DOHH2 (cell line): ENCODE measurements at regions not wholly inside any gene's neighbourhood (a gene's known extent, or its start where the extent isn't known, plus 50 kb on each side); places are given as distances from the start of the nearest gene placed in this dataset.

Source experiments
- H3F3A ChIP-seq: fragments of 200-600 bp; sonication (generic), shearing (Covaris generic); 2 replicates; pipeline ENCODE4 v1.6.0; 2016; ENCODE audit warnings: antibody characterized with exemption, mild to moderate bottlenecking; ENCODE audit not compliant: control insufficient read depth, insufficient read depth
- H3K27ac ChIP-seq: fragments of 200-600 bp; sonication (generic); 2 replicates; pipeline ENCODE4 v1.5.1; 2014; ENCODE audit warnings: low read depth, mild to moderate bottlenecking, low read length, moderate library complexity
- H3K27me3 ChIP-seq: fragments of 200-600 bp; sonication (generic); 2 replicates; pipeline ENCODE4 v1.6.1; 2014; ENCODE audit warnings: mild to moderate bottlenecking, low read length, mixed read lengths; ENCODE audit not compliant: control insufficient read depth
- H3K36me3 ChIP-seq: fragments of 200-600 bp; sonication (generic); 2 replicates; pipeline ENCODE4 v1.6.1; 2014; ENCODE audit warnings: mild to moderate bottlenecking, low read length, moderate library complexity, mixed read lengths; ENCODE audit not compliant: control insufficient read depth
- H3K4me1 ChIP-seq: fragments of 200-600 bp; sonication (generic); 2 replicates; pipeline ENCODE4 v1.6.1; 2014; ENCODE audit warnings: mild to moderate bottlenecking, low read length, mixed read lengths; ENCODE audit not compliant: control insufficient read depth
- H3K4me2 ChIP-seq: fragments of 200-600 bp; sonication (generic); 2 replicates; pipeline ENCODE4 v1.6.0; 2014; ENCODE audit warnings: mild to moderate bottlenecking, low read length, moderate library complexity
- H3K4me3 ChIP-seq: fragments of 200-600 bp; sonication (generic); 2 replicates; pipeline ENCODE4 v1.5.1; 2014; ENCODE audit warnings: mild to moderate bottlenecking, low read length, mixed read lengths
- H3K79me2 ChIP-seq: fragments of 200-600 bp; sonication (generic); 2 replicates; pipeline ENCODE4 v1.6.1; 2014; ENCODE audit warnings: mild to moderate bottlenecking, low read length, mixed read lengths; ENCODE audit not compliant: control insufficient read depth
- H3K9me2 ChIP-seq: fragments of 200-600 bp; sonication (generic); replicated peaks from 2 replicates; pipeline ENCODE4 v1.6.1; 2014; ENCODE audit warnings: mild to moderate bottlenecking, low read length, mixed read lengths; ENCODE audit not compliant: control insufficient read depth
- H3K9me3 ChIP-seq: fragments of 200-600 bp; sonication (generic); 2 replicates; pipeline ENCODE4 v1.6.1; 2014; ENCODE audit warnings: antibody characterized with exemption, low read length, mixed read lengths; ENCODE audit not compliant: control insufficient read depth, insufficient read depth
- H4K20me1 ChIP-seq: fragments of 200-600 bp; sonication (generic); 2 replicates; pipeline ENCODE4 v1.6.0; 2014; ENCODE audit warnings: low read depth, mild to moderate bottlenecking, antibody characterized with exemption, low read length, moderate library complexity; ENCODE audit not compliant: control insufficient read depth, insufficient read depth
- EZH2phosphoT487 ChIP-seq: fragments of 200-600 bp; sonication (generic); IDR thresholded peaks from 2 replicates; pipeline ENCODE4 v1.6.1; 2017; ENCODE audit warnings: borderline replicate concordance, mild to moderate bottlenecking, antibody characterized with exemption, low read length, moderate library complexity, mixed read lengths
- TF ChIP-seq, protein P1 (sequence below): fragments of 200-600 bp; sonication (generic); IDR thresholded peaks from one replicate; pipeline ENCODE4 v1.5.1; 2014; ENCODE audit warnings: antibody characterized with exemption, mild to moderate bottlenecking, low read depth, low read length; ENCODE audit not compliant: poor library complexity, severe bottlenecking

DNA sequence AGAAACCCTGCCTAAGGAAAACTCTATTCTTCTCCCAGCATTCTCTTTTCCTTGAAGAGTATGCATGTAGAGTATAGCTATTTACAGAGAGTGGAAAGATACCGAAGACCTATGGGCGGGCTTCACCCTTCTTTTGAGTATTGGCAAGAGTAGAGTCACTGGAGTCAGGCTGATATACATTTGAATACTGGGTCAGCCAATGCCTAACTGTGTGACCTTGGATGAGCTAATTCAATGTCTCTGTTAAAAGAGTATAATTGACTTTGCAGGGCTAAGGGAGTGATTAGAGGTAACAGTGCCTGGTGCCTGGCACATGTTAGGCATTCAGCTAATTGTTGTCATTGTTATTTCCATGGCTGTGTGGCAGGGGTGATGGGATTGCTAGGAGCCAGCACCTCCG is 75.6 kb downstream of the TUSC7 start:
- H3K79me2 ChIP-seq, result no peaks in the 10 kb centered on the region
- TF ChIP-seq, protein P1, sequence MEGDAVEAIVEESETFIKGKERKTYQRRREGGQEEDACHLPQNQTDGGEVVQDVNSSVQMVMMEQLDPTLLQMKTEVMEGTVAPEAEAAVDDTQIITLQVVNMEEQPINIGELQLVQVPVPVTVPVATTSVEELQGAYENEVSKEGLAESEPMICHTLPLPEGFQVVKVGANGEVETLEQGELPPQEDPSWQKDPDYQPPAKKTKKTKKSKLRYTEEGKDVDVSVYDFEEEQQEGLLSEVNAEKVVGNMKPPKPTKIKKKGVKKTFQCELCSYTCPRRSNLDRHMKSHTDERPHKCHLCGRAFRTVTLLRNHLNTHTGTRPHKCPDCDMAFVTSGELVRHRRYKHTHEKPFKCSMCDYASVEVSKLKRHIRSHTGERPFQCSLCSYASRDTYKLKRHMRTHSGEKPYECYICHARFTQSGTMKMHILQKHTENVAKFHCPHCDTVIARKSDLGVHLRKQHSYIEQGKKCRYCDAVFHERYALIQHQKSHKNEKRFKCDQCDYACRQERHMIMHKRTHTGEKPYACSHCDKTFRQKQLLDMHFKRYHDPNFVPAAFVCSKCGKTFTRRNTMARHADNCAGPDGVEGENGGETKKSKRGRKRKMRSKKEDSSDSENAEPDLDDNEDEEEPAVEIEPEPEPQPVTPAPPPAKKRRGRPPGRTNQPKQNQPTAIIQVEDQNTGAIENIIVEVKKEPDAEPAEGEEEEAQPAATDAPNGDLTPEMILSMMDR, result no peak
- TF ChIP-seq EZH2phosphoT487, result no peak
- H3K9me2 ChIP-seq, result no peaks in the 10 kb centered on the region
- H3K4me1 ChIP-seq, result no peaks in the 10 kb centered on the region
- no peak overlapping the region for H3K4me3 ChIP-seq
- no peak overlapping the region for H3K27ac ChIP-seq
- no peaks in the 10 kb centered on the region for H3K36me3 ChIP-seq
- H3K27me3 ChIP-seq, result no peaks in the 10 kb centered on the region
- no peaks in the 10 kb centered on the region for H3F3A ChIP-seq
- H3K9me3 ChIP-seq, result no peaks in the 10 kb centered on the region
- H3K4me2 ChIP-seq, result no peak overlapping the region
- H4K20me1 ChIP-seq, result no peaks in the 10 kb centered on the region

DNA sequence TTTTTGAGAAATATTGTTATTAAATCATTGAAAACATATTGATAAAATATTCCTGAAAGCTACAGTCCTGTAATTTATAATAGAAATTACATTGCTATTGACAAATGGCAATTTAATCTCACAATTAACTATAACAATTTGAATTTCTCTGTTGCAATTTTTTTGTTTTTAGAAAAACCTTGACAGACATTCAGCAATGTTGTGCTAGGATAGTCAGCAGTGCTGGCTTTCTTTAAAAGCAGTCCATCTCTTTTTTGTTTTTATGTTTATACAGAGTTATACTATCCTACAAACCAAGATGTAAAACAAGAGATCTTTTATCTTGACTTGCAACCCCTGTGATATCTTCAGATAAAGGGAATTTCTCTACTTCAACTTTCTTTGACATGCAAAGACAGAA is 93.1 kb downstream of the TUSC7 start:
- H3K9me2 ChIP-seq, result no peaks in the 10 kb centered on the region
- no peaks in the 10 kb centered on the region for H3K9me3 ChIP-seq
- no peaks in the 10 kb centered on the region for H3F3A ChIP-seq
- H3K36me3 ChIP-seq, result no peaks in the 10 kb centered on the region
- H3K79me2 ChIP-seq, result no peaks in the 10 kb centered on the region
- no peak for TF ChIP-seq EZH2phosphoT487
- TF ChIP-seq, protein P1, result no peak
- H3K4me1 ChIP-seq, result no peaks in the 10 kb centered on the region
- H3K4me3 ChIP-seq, result no peak overlapping the region
- no peak overlapping the region for H3K4me2 ChIP-seq
- H3K27me3 ChIP-seq, result no peaks in the 10 kb centered on the region
- no peaks in the 10 kb centered on the region for H4K20me1 ChIP-seq
- H3K27ac ChIP-seq, result no peak overlapping the region

DNA sequence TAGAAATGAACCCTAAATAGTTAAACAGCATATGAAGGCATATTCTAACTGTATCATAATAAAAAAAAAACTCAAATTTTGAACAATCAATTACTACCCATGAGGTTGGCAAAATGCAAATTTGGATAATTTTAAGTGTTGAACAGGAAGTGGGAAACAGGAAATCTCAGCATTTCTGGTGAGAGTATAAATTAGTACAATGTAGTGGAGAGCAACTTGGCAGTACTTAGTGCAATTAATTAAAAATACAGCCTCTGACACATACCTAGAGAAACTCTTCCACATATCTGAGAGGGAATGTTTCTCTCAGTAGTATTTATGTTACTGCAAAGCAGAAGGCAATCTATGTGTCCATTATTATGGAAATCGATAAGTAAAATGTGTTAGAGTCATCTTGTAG is 96.8 kb downstream of the TUSC7 start:
- Histone ChIP-seq H3K27me3 (no peaks in the 10 kb centered on the region), H3K9me3 (peaks cover 2% of the 10 kb centered on the region; the same call in 1 of the 2 replicates), H3K27ac (no peak overlapping the region), H3K4me3 (no peak overlapping the region), H3K4me2 (no peak overlapping the region), H3K9me2 (no peaks in the 10 kb centered on the region), H3F3A (no peaks in the 10 kb centered on the region), H3K36me3 (no peaks in the 10 kb centered on the region), H3K4me1 (no peaks in the 10 kb centered on the region), H3K79me2 (no peaks in the 10 kb centered on the region), H4K20me1 (no peaks in the 10 kb centered on the region)
- no peak for TF ChIP-seq EZH2phosphoT487
- TF ChIP-seq, protein P1, result no peak

DNA sequence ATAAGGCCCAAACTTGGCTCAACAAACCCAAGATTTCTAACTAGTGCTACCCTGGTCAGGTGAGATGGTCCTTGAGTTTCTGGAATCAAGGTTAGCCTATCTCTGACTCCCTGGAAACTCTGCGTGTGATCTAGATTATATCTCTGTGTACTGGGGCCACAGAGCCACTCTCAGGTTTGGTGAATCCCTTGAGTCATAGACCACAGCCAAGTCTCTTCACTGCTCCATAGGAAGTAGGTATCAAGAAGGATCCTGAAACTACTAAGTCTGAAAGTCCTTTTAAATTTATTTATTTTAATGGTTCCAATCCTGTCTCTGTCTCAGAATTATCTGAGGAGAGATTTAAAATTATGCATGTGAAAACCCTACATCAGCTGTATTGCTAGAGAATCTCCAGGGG is 99.1 kb downstream of the TUSC7 start:
- H3F3A ChIP-seq, result no peaks in the 10 kb centered on the region
- no peak overlapping the region for H3K4me2 ChIP-seq
- no peak overlapping the region for H3K4me3 ChIP-seq
- no peaks in the 10 kb centered on the region for H3K79me2 ChIP-seq
- no peak overlapping the region for H3K27ac ChIP-seq
- no peaks in the 10 kb centered on the region for H3K27me3 ChIP-seq
- H3K9me3 ChIP-seq, result peaks cover 2% of the 10 kb centered on the region; the same call in 1 of the 2 replicates
- TF ChIP-seq EZH2phosphoT487, result no peak
- TF ChIP-seq, protein P1, result no peak
- no peaks in the 10 kb centered on the region for H4K20me1 ChIP-seq
- no peaks in the 10 kb centered on the region for H3K4me1 ChIP-seq
- no peaks in the 10 kb centered on the region for H3K36me3 ChIP-seq
- H3K9me2 ChIP-seq, result no peaks in the 10 kb centered on the region
